Peyer's patch (tissue), 4 donors: ENCODE measurements at regions not wholly inside any gene's neighbourhood (a gene's known extent, or its start where the extent isn't known, plus 50 kb on each side); places are given as distances from the start of the nearest gene placed in this dataset.
"Not testable (repeated sequence)": the region's sequence is repeated elsewhere in the genome, so short reads cannot be mapped to it uniquely, and the experiment has no call there.

Experiments used
- DNase-seq, 3 donors: peaks; one replicate each; pipeline ENCODE4 v3.0.0-alpha.2; 2017 to 2019
- H3K27ac ChIP-seq, 4 donors: fragments of 200-600 bp; sonication (generic); one replicate each; pipeline ENCODE4 v1.5.1; 2016 to 2019
- H3K27me3 ChIP-seq, 2 donors: fragments of 200-600 bp; sonication (generic); one replicate each; pipeline ENCODE4 v1.5.1; 2019
- H3K36me3 ChIP-seq, 3 donors: fragments of 200-600 bp; sonication (generic); one replicate each; pipeline ENCODE4 v1.5.1; 2016 to 2019
- H3K4me1 ChIP-seq, 4 donors: fragments of 200-600 bp; sonication (generic); one replicate each; pipeline ENCODE4 v1.5.1; 2016 to 2019
- H3K4me3 ChIP-seq, 4 donors: fragments of 200-600 bp; sonication (generic); 1 replicate in 3 of 4; 2 replicates in 1 of 4; pipeline ENCODE4 v1.5.1; 2016 to 2019; ENCODE audit warnings: mild to moderate bottlenecking in 1 of 4
- H3K9me3 ChIP-seq, 4 donors: fragments of 200-600 bp; sonication (generic); one replicate each; pipeline ENCODE4 v1.5.1; 2016 to 2019; ENCODE audit warnings: mild to moderate bottlenecking in 1 of 4
- CTCF ChIP-seq, 6 experiments: fragments of 450-650 bp in 4 of 6; fragments of 200-600 bp in 2 of 6; sonication (generic) in 1 of 6; IDR thresholded peaks; one replicate each; pipeline ENCODE4 v1.5.1; 2017 to 2019; ENCODE audit warnings: antibody characterized with exemption in 6 of 6, mild to moderate bottlenecking in 3 of 6, moderate library complexity in 1 of 6
- POLR2A ChIP-seq, 2 donors: fragments of 450-650 bp; IDR thresholded peaks; one replicate each; pipeline ENCODE4 v1.5.1; 2017; ENCODE audit warnings: antibody characterized with exemption in 2 of 2, mild to moderate bottlenecking in 2 of 2, moderate library complexity in 2 of 2

- H3K27ac ChIP-seq = no peak overlapping the region
- H3K4me3 ChIP-seq = no peak overlapping the region
- DNase-seq = no peak
- no peaks in the 10 kb centered on the region for H3K9me3 ChIP-seq
- no peaks in the 10 kb centered on the region for H3K36me3 ChIP-seq
- TF ChIP-seq CTCF (IDR thresholded peaks at IDR 0.05) (no peak), POLR2A (IDR thresholded peaks at IDR 0.05) (no peak)
- no peaks in the 10 kb centered on the region for H3K27me3 ChIP-seq
- H3K4me1 ChIP-seq = no peaks in the 10 kb centered on the region
Measured at GRCh38 chr7:119640861-119641260, 632.1 kb upstream of the KCND2 start.

- TF ChIP-seq POLR2A (IDR thresholded peaks at IDR 0.05) (no peak), CTCF (IDR thresholded peaks at IDR 0.05) (no peak)
- H3K9me3 ChIP-seq = peaks cover 0 to 7% (median 0%) of the 10 kb centered on the region in 4 donors
Measured at GRCh38 chr7:119643558-119643957, 629.4 kb upstream of the KCND2 start.

GRCh38 chr7:119647286-119647685 is 625.7 kb upstream of the KCND2 start:
- Histone ChIP-seq H3K36me3 (no peaks in the 10 kb centered on the region), H3K27me3 (no peaks in the 10 kb centered on the region), H3K27ac (no peak overlapping the region), H3K4me1 (no peaks in the 10 kb centered on the region), H3K4me3 (no peak overlapping the region), H3K9me3 (peaks cover 0 to 7% (median 0%) of the 10 kb centered on the region in 4 donors)
- no peak for DNase-seq
- TF ChIP-seq CTCF (IDR thresholded peaks at IDR 0.05) = no peak
- no peak for TF ChIP-seq POLR2A (IDR thresholded peaks at IDR 0.05)

More at GRCh38 chr7:119643558-119643957, 629.4 kb upstream of the KCND2 start:
- no peak for DNase-seq
- no peaks in the 10 kb centered on the region for H3K27me3 ChIP-seq
- no peak overlapping the region for H3K4me3 ChIP-seq
- no peaks in the 10 kb centered on the region for H3K4me1 ChIP-seq
- H3K27ac ChIP-seq = no peak overlapping the region
- H3K36me3 ChIP-seq = no peaks in the 10 kb centered on the region

DNA sequence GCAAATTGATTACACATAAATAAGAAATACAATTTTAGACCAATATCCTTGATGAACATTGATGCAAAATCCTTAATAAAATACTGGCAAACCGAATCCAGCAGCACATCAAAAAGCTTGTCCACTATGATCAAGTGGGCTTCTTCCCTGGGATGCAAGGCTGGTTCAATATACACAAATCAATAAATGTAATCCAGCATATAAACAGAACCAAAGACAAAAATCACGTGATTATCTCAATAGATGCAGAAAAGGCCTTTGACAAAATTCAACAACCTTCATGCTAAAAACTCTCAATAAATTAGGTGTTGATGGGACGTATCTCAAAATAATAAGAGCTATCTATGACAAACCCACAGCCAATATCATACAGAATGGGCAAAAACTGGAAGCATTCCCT is 624.2 kb upstream of the KCND2 start:
- H3K27me3 ChIP-seq, DNase-seq, H3K4me1 ChIP-seq, H3K4me3 ChIP-seq, H3K36me3 ChIP-seq, H3K27ac ChIP-seq, H3K9me3 ChIP-seq: not testable (repeated sequence)

DNA sequence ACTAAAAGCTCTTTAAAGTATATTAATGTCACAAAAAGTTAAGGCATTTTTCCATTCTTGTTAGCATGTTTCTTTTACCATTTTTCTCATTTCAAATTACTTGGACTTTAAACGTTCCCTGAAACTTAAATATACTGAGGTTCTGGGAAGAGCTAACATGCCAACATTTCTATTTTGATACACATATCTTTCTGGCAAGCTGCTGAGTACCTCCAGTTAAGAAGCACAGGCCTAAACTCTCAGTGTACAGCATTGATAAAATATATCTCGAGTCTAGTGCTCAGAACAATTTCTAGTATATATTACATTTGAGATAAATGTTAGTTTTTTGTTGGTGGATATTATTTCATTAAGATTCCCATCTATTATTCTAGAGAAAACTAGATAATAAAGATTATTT is 612.9 kb upstream of the KCND2 start:
- H3K27ac ChIP-seq = no peak overlapping the region
- H3K27me3 ChIP-seq = no peaks in the 10 kb centered on the region
- no peaks in the 10 kb centered on the region for H3K9me3 ChIP-seq
- H3K4me1 ChIP-seq = no peaks in the 10 kb centered on the region
- H3K4me3 ChIP-seq = no peak overlapping the region
- no peaks in the 10 kb centered on the region for H3K36me3 ChIP-seq
- TF ChIP-seq CTCF (IDR thresholded peaks at IDR 0.05) (no peak), POLR2A (IDR thresholded peaks at IDR 0.05) (no peak)
- no peak for DNase-seq

GRCh38 chr7:119664601-119665000 is 608.4 kb upstream of the KCND2 start:
- no peaks in the 10 kb centered on the region for H3K4me1 ChIP-seq
- H3K27ac ChIP-seq = no peak overlapping the region
- no peak for TF ChIP-seq POLR2A (IDR thresholded peaks at IDR 0.05)
- TF ChIP-seq CTCF (IDR thresholded peaks at IDR 0.05) = no peak
- H3K9me3 ChIP-seq = no peaks in the 10 kb centered on the region
- no peak for DNase-seq
- no peaks in the 10 kb centered on the region for H3K27me3 ChIP-seq
- no peak overlapping the region for H3K4me3 ChIP-seq
- H3K36me3 ChIP-seq = no peaks in the 10 kb centered on the region
